SU-DHL-6 (cell line): ENCODE measurements at regions not wholly inside any gene's neighbourhood (a gene's known extent, or its start where the extent isn't known, plus 50 kb on each side); places are given as distances from the start of the nearest gene placed in this dataset.

Experiments
- H2AFZ ChIP-seq: fragments of 200-600 bp; sonication (generic); 2 replicates; pipeline ENCODE4 v1.6.1; 2014; ENCODE audit warnings: low read depth, mild to moderate bottlenecking, moderate library complexity, mixed read lengths, antibody characterized with exemption, low read length; ENCODE audit not compliant: severe bottlenecking
- H3F3A ChIP-seq: fragments of 200-600 bp; shearing (Covaris generic); 2 replicates; pipeline ENCODE4 v1.6.0; 2016; ENCODE audit warnings: antibody characterized with exemption, mild to moderate bottlenecking; ENCODE audit not compliant: insufficient read depth
- H3K27ac ChIP-seq: fragments of 200-600 bp; sonication (generic); 2 replicates; pipeline ENCODE4 v1.5.1; 2016; ENCODE audit warnings: low read depth, mild to moderate bottlenecking, low read length, moderate library complexity, mixed read lengths
- H3K27me3 ChIP-seq: fragments of 200-600 bp; sonication (generic), shearing (Covaris generic); 2 replicates; pipeline ENCODE4 v1.6.0; 2014; ENCODE audit warnings: mild to moderate bottlenecking, low read length
- H3K36me3 ChIP-seq: fragments of 200-600 bp; sonication (generic); 2 replicates; pipeline ENCODE4 v1.6.1; 2014; ENCODE audit warnings: mild to moderate bottlenecking, low read length, mixed read lengths
- H3K4me2 ChIP-seq: fragments of 300-600, 200-600 bp; shearing (Covaris generic), sonication (generic); 2 replicates; pipeline ENCODE4 v1.6.0; 2014; ENCODE audit warnings: low read length, low read depth, mild to moderate bottlenecking; ENCODE audit not compliant: poor library complexity, severe bottlenecking
- H3K4me3 ChIP-seq: fragments of 200-600 bp; sonication (generic); 2 replicates; pipeline ENCODE4 v1.5.1; 2014; ENCODE audit warnings: antibody characterized with exemption, low read length, mild to moderate bottlenecking, mixed read lengths; ENCODE audit not compliant: insufficient read depth, poor library complexity, severe bottlenecking
- H3K79me2 ChIP-seq: fragments of 200-600 bp; sonication (generic); 2 replicates; pipeline ENCODE4 v1.6.1; 2014; ENCODE audit warnings: mild to moderate bottlenecking, low read length, moderate library complexity; ENCODE audit not compliant: insufficient read depth
- H3K9ac ChIP-seq: fragments of 200-600 bp; sonication (generic); 2 replicates; pipeline ENCODE4 v1.7.0; 2014; ENCODE audit warnings: mild to moderate bottlenecking, low read length
- H3K9me2 ChIP-seq: fragments of 200-600 bp; sonication (generic); replicated peaks from 2 replicates; pipeline ENCODE4 v1.6.1; 2014; ENCODE audit warnings: low read length; ENCODE audit not compliant: insufficient read depth
- H3K9me3 ChIP-seq: fragments of 200-600 bp; sonication (generic); 2 replicates; pipeline ENCODE4 v1.6.1; 2014; ENCODE audit warnings: low read length, mixed read lengths; ENCODE audit not compliant: insufficient read depth
- H4K20me1 ChIP-seq: fragments of 200-600 bp; sonication (generic); 2 replicates; pipeline ENCODE4 v1.6.1; 2014; ENCODE audit warnings: low read depth, mild to moderate bottlenecking, antibody characterized with exemption, low read length, moderate library complexity, mixed read lengths
- EZH2phosphoT487 ChIP-seq: fragments of 200-600 bp; sonication (generic), shearing (Covaris generic); conservative IDR thresholded peaks from 2 replicates; pipeline ENCODE4 v1.6.1; 2018; ENCODE audit warnings: mild to moderate bottlenecking, antibody characterized with exemption, low read length, moderate library complexity, mixed read lengths
- TF ChIP-seq, protein P1 (sequence below): fragments of 200-600 bp; sonication (generic); IDR thresholded peaks from one replicate; pipeline ENCODE4 v1.5.1; 2017; ENCODE audit warnings: antibody characterized with exemption, mild to moderate bottlenecking, low read length, moderate library complexity; ENCODE audit not compliant: insufficient read depth, poor library complexity, severe bottlenecking

DNA sequence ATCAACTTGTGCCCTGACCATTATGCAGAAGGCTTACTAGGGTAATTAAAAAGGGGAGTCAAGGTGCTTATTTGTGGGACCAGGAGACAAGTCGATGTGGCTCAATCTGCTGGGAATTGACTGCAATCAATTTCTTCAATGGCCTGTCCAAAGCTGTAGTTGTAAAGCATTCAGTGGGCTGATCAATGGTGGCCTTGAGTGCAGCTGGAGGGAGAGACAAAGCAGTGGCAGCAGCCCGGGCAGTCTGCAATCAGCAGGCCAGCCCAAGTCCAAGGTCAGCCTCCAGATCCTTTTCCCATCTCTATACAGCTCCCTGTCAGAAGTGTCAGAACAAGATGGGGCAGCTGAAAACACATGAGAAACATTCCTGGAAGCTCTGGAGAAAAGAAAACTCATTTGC lies 51.0 kb upstream of the BRINP1 start:
- Histone ChIP-seq H3K9me3 (no peaks in the 10 kb centered on the region), H3K9ac (no peak overlapping the region), H3K4me2 (no peak overlapping the region), H4K20me1 (no peaks in the 10 kb centered on the region), H3K27ac (no peak overlapping the region), H2AFZ (no peak overlapping the region), H3K4me3 (no peak overlapping the region), H3K27me3 (no peaks in the 10 kb centered on the region), H3K36me3 (no peaks in the 10 kb centered on the region), H3F3A (no peaks in the 10 kb centered on the region), H3K9me2 (no peaks in the 10 kb centered on the region), H3K79me2 (no peaks in the 10 kb centered on the region)
- TF ChIP-seq, protein P1, sequence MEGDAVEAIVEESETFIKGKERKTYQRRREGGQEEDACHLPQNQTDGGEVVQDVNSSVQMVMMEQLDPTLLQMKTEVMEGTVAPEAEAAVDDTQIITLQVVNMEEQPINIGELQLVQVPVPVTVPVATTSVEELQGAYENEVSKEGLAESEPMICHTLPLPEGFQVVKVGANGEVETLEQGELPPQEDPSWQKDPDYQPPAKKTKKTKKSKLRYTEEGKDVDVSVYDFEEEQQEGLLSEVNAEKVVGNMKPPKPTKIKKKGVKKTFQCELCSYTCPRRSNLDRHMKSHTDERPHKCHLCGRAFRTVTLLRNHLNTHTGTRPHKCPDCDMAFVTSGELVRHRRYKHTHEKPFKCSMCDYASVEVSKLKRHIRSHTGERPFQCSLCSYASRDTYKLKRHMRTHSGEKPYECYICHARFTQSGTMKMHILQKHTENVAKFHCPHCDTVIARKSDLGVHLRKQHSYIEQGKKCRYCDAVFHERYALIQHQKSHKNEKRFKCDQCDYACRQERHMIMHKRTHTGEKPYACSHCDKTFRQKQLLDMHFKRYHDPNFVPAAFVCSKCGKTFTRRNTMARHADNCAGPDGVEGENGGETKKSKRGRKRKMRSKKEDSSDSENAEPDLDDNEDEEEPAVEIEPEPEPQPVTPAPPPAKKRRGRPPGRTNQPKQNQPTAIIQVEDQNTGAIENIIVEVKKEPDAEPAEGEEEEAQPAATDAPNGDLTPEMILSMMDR, result no peak
- TF ChIP-seq EZH2phosphoT487, result no peak
